Ovary (tissue), 3 donors: ENCODE measurements at regions not wholly inside any gene's neighbourhood (a gene's known extent, or its start where the extent isn't known, plus 50 kb on each side); places are given as distances from the start of the nearest gene placed in this dataset.

Experiments used
- EP300 ChIP-seq: sonication (generic); formaldehyde crosslinking; IDR thresholded peaks from one replicate; pipeline ENCODE4 v1.6.1; 2017; ENCODE audit warnings: antibody characterized with exemption
- POLR2A ChIP-seq: fragments of 450-650 bp; IDR thresholded peaks from one replicate; pipeline ENCODE4 v1.6.1; 2017; ENCODE audit warnings: antibody characterized with exemption, mild to moderate bottlenecking, moderate library complexity
- TF ChIP-seq, protein P1 (sequence below), 3 donors: fragments of 450-650 bp in 2 of 3; fragments of 200-600 bp in 1 of 3; IDR thresholded peaks; one replicate each; pipeline versions ENCODE4 v1.5.1 to v1.8.0; 2016 to 2022; ENCODE audit warnings: antibody characterized with exemption in 3 of 3, mild to moderate bottlenecking in 1 of 3
- donor health status: DM: no; HTN: no; CAD: no.

DNA sequence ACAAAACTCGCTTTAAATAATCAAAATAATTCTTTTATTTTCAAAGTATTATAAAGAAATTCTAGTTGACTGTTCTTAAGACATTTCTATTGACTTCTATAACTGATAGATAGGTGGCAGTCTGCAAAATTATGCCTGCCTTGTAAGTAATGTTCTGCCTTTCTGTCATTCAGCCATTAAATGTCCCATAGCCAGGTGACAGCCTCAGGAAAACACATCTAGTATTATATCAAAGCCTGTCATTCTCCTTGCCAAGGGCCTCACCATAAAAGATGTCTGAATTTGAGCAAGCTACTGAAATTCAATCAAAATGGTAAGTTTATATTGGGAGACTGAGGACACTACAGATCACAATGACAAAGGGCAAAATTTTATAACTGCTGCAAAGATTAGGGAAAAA is 170.4 kb upstream of the COX7C start:
- TF ChIP-seq, protein P1, sequence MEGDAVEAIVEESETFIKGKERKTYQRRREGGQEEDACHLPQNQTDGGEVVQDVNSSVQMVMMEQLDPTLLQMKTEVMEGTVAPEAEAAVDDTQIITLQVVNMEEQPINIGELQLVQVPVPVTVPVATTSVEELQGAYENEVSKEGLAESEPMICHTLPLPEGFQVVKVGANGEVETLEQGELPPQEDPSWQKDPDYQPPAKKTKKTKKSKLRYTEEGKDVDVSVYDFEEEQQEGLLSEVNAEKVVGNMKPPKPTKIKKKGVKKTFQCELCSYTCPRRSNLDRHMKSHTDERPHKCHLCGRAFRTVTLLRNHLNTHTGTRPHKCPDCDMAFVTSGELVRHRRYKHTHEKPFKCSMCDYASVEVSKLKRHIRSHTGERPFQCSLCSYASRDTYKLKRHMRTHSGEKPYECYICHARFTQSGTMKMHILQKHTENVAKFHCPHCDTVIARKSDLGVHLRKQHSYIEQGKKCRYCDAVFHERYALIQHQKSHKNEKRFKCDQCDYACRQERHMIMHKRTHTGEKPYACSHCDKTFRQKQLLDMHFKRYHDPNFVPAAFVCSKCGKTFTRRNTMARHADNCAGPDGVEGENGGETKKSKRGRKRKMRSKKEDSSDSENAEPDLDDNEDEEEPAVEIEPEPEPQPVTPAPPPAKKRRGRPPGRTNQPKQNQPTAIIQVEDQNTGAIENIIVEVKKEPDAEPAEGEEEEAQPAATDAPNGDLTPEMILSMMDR (IDR thresholded peaks at IDR 0.05), result no peak
- TF ChIP-seq POLR2A (no peak), EP300 (no peak)
